K562 (cell line): ENCODE measurements at regions not wholly inside any gene's neighbourhood (a gene's known extent, or its start where the extent isn't known, plus 50 kb on each side); places are given as distances from the start of the nearest gene placed in this dataset.

Experiments
- ATAC-seq: fragments of 200-7000 bp; cut with Tn5 transposase; 3 replicates; pipeline ENCODE4 v1.9.1; 2020; ENCODE audit warnings: moderate library complexity
- BruUV-seq: library from RNA; stranded (reverse); fragments of 400-500 nt; replicated peaks from 2 replicates; lab custom pipeline; 2021; lab: Mats Ljungman, UMichigan
- CTCF ChIA-PET: fragments of 300-600 bp; formaldehyde crosslinking; extraction: SDS; loops from one replicate; lab custom pipeline; 2021; ENCODE audit warnings: low intra/inter-chr PET ratio; lab: Yijun Ruan, JAX
- POLR2A ChIA-PET: fragments of 300-600, 350-650 bp; sonication (Branson Sonifier 250); formaldehyde crosslinking; extraction: SDS; loops from one replicate; lab custom pipeline; 2021; ENCODE audit warnings: antibody characterized with exemption, inconsistent platforms; lab: Yijun Ruan, JAX
- DNase-seq, 4 experiments: peaks; one replicate each; pipeline versions ENCODE4 v3.0.0 to v3.0.0-alpha.2; 2011 to 2018; ENCODE audit warnings: low spot score in 3 of 4, mixed read lengths in 3 of 4; ENCODE audit errors: extremely low read depth in 1 of 4
- FAIRE-seq: peaks from 2 replicates; lab custom pipeline; 2011; peaks lifted over from hg19 to GRCh38; lab: Jason Lieb, UNC
- H2AFZ ChIP-seq: 2 replicates; pipeline ENCODE4 v1.6.0; 2011; ENCODE audit warnings: low read depth, low read length, control low read depth, inconsistent platforms
- H3K27ac ChIP-seq: fragments of 200-600 bp; 3 replicates; pipeline ENCODE4 v1.8.0; 2011; ENCODE audit warnings: low read depth, mild to moderate bottlenecking, control low read depth, inconsistent platforms, low read length, moderate library complexity, mixed read lengths; ENCODE audit errors: extremely low read depth
- H3K27me3 ChIP-seq, 2 experiments: fragments of 300-600 bp in 1 of 2; 2 replicates in 1 of 2; 3 replicates in 1 of 2; pipeline versions ENCODE4 v1.6.0 to v1.8.0; 2011; ENCODE audit warnings: inconsistent platforms in 2 of 2, low read length in 2 of 2, mild to moderate bottlenecking in 1 of 2, mixed read lengths in 1 of 2, moderate library complexity in 1 of 2; ENCODE audit not compliant: control insufficient read depth in 2 of 2, insufficient read depth in 2 of 2
- H3K36me3 ChIP-seq: fragments of 300-600 bp; 3 replicates; pipeline ENCODE4 v1.8.0; 2011; ENCODE audit warnings: mild to moderate bottlenecking, low read length, inconsistent platforms; ENCODE audit not compliant: control insufficient read depth, insufficient read depth
- H3K4me1 ChIP-seq, 2 experiments: fragments of 200-600 bp in 1 of 2; replicated peaks in 1 of 2; 2 replicates in 1 of 2; 3 replicates in 1 of 2; pipeline versions ENCODE4 v1.5.1 to v1.8.0; 2011; ENCODE audit warnings: inconsistent platforms in 2 of 2, low read length in 2 of 2, mild to moderate bottlenecking in 1 of 2, mixed read lengths in 1 of 2, moderate library complexity in 1 of 2; ENCODE audit not compliant: control insufficient read depth in 2 of 2, insufficient read depth in 2 of 2
- H3K4me2 ChIP-seq: 2 replicates; pipeline ENCODE4 v1.6.1; 2011; ENCODE audit warnings: low read length, control low read depth, inconsistent platforms, mixed read lengths; ENCODE audit not compliant: insufficient read depth
- H3K4me3 ChIP-seq: fragments of 200-600 bp; sonication (generic), shearing (Covaris generic); 2 replicates; pipeline ENCODE4 v1.5.1; 2016; ENCODE audit warnings: control low read depth, inconsistent platforms
- H3K79me2 ChIP-seq: fragments of 200-600 bp; 3 replicates; pipeline ENCODE4 v1.8.0; 2011; ENCODE audit warnings: low read length, inconsistent platforms; ENCODE audit not compliant: control insufficient read depth, insufficient read depth
- H3K9ac ChIP-seq, 2 experiments: 2 replicates each; pipeline versions ENCODE4 v1.6.0 to v1.6.1; 2011; ENCODE audit warnings: low read depth in 2 of 2, low read length in 2 of 2, control low read depth in 1 of 2, inconsistent platforms in 1 of 2, mild to moderate bottlenecking in 1 of 2, mixed read lengths in 1 of 2; ENCODE audit not compliant: insufficient read depth in 1 of 2
- H3K9me1 ChIP-seq: one replicate; pipeline ENCODE4 v1.6.0; 2011; ENCODE audit warnings: inconsistent platforms, mild to moderate bottlenecking, low read length, moderate library complexity; ENCODE audit not compliant: control insufficient read depth, insufficient read depth
- H3K9me3 ChIP-seq: replicated peaks from 2 replicates; pipeline ENCODE4 v1.5.1; 2011; ENCODE audit warnings: low read depth, low read length, inconsistent platforms; ENCODE audit not compliant: control insufficient read depth, insufficient read depth
- H4K20me1 ChIP-seq: replicated peaks from 2 replicates; pipeline ENCODE4 v1.6.1; 2011; ENCODE audit warnings: low read length, inconsistent platforms, mixed read lengths; ENCODE audit not compliant: control insufficient read depth, insufficient read depth
- BMI1 ChIP-seq: fragments of 150-350 bp; IDR thresholded peaks from 2 replicates; pipeline ENCODE4 v1.6.1; 2014; ENCODE audit warnings: low read length
- CCNT2 ChIP-seq: IDR thresholded peaks from 2 replicates; pipeline ENCODE4 v1.6.1; 2011; ENCODE audit warnings: borderline replicate concordance, low read depth, mild to moderate bottlenecking, moderate library complexity, mixed read lengths, low read length; ENCODE audit not compliant: insufficient read length; ENCODE audit errors: extremely low read depth
- CTCFL ChIP-seq: IDR thresholded peaks from 2 replicates; pipeline ENCODE4 v1.6.1; 2011; ENCODE audit warnings: borderline replicate concordance, low read depth, mild to moderate bottlenecking, moderate library complexity, low read length; ENCODE audit not compliant: insufficient read depth, poor library complexity, severe bottlenecking
- HNRNPH1 ChIP-seq: fragments of 200-400 bp; formaldehyde crosslinking; optimal IDR thresholded peaks from 2 replicates; pipeline ENCODE3; 2017; ENCODE audit warnings: low read depth, mild to moderate bottlenecking, low read length, moderate library complexity
- PHF8 ChIP-seq: fragments of 200-600 bp; sonication (generic); IDR thresholded peaks from 2 replicates; pipeline ENCODE4 v1.6.1; 2012; ENCODE audit warnings: mixed run types, mild to moderate bottlenecking, inconsistent platforms, low read length, moderate library complexity, borderline replicate concordance
- PKNOX1 ChIP-seq: fragments of 450-650 bp; IDR thresholded peaks from 2 replicates; pipeline ENCODE4 v1.6.1; 2016
- SRSF3 ChIP-seq: fragments of 200-400 bp; formaldehyde crosslinking; IDR thresholded peaks from 2 replicates; pipeline ENCODE4 v1.6.1; 2016; ENCODE audit warnings: mild to moderate bottlenecking, low read length, moderate library complexity; ENCODE audit not compliant: insufficient read depth
- YBX1 ChIP-seq: fragments of 450-650 bp; IDR thresholded peaks from 2 replicates; pipeline ENCODE4 v1.7.1; 2016; ENCODE audit warnings: mild to moderate bottlenecking
- ZBTB2 ChIP-seq: fragments of 450-650 bp; IDR thresholded peaks from 2 replicates; pipeline ENCODE4 v1.6.1; 2016; ENCODE audit warnings: antibody characterized with exemption
- ZNF175 ChIP-seq: fragments of 200-800 bp; sonication (Bioruptor generic); IDR thresholded peaks from 2 replicates; pipeline ENCODE4 v1.6.1; 2016; ENCODE audit warnings: low read depth, mild to moderate bottlenecking, missing genetic modification characterization, missing compliant biosample characterization
- WGBS: fragments of 100-300 bp; shearing (Covaris generic); methylation state at CpG from one replicate; pipeline ENCODE4 v1.1.6; 2016; ENCODE audit warnings: low coverage, mixed read lengths; ENCODE audit not compliant: insufficient coverage; ENCODE audit errors: missing lambda C conversion rate; 5-methylcytosine and 5-hydroxymethylcytosine counted together
- in situ Hi-C: fragments of 300-500 bp; cut with MboI; formaldehyde crosslinking; loops from 4 replicates; pipeline ENCODE4 v1.15.0; 2018; ENCODE audit warnings: inconsistent platforms, mixed read lengths
- intact Hi-C: fragments of 100-400 bp; cut with micrococcal nuclease; formaldehyde crosslinking; loops from 2 replicates; pipeline ENCODE4 v1.14.2; 2022

GRCh38 chr5:7325975-7326913, 69.7 kb upstream of the ADCY2 start (continued):
- TF ChIP-seq CTCFL (no peak), BMI1 (no peak), PKNOX1 (peak; percentile 65; the same call in 1 of the 2 replicates), HNRNPH1 (no peak), SRSF3 (no peak)
- TF ChIP-seq, all 486 proteins: peak for 17

- H3K36me3 ChIP-seq, result no peaks in the 10 kb centered on the region; the same call in 2 of the 3 replicates
- in situ Hi-C loops, result no loop called here
- no peak overlapping the region for H2AFZ ChIP-seq
- ChIA-PET POLR2A (interaction anchor here (0.6 kb wide), 1 partner anchor 496 kb away, joined by 3 read pairs; no protein-coding TSS in a partner anchor), CTCF (no interaction called here)
- 0% methylated on average over 4 of the region's 4 CpGs for WGBS
- DNase-seq (no peak), FAIRE-seq (no peak), ATAC-seq (no peak)
- no peaks in the 10 kb centered on the region for H3K79me2 ChIP-seq
- intact Hi-C loops, result no loop called here
- no peaks in the 10 kb centered on the region for H3K27me3 ChIP-seq
- H3K9me3 ChIP-seq, result no peaks in the 10 kb centered on the region
- no peak overlapping the region for H3K4me3 ChIP-seq
- BruUV-seq, result no TSS peak
- H3K9me1 ChIP-seq, result no peaks in the 10 kb centered on the region
- H3K4me2 ChIP-seq, result no peak overlapping the region
- no peak overlapping the region for H3K9ac ChIP-seq
- no peak overlapping the region for H3K27ac ChIP-seq
- no peaks in the 10 kb centered on the region; a peak in 1 of 5 replicates for H3K4me1 ChIP-seq
- H4K20me1 ChIP-seq, result no peaks in the 10 kb centered on the region
- TF ChIP-seq ZBTB2 (no peak), ZNF175 (CRISPR knock-in tag) (no peak), YBX1 (no peak), CTCFL (no peak), CCNT2 (no peak), PHF8 (no peak)
Measured at GRCh38 chr5:7329141-7329540, 66.8 kb upstream of the ADCY2 start.
